COR-L47 (cell line): ENCODE measurements at regions not wholly inside any gene's neighbourhood (a gene's known extent, or its start where the extent isn't known, plus 50 kb on each side); places are given as distances from the start of the nearest gene placed in this dataset.

Experiments
- DNase-seq: peaks from one replicate; lab custom pipeline; 2025; lab: John Stamatoyannopoulos, UW

GRCh38 chr2:122114421-122114820 lies 359.0 kb downstream of the TSN start:
- no peak for DNase-seq

GRCh38 chr2:122117371-122117770 lies 361.9 kb downstream of the TSN start:
- DNase-seq = no peak

GRCh38 chr2:122129399-122129798 lies 373.9 kb downstream of the TSN start:
- DNase-seq = no peak

GRCh38 chr2:122132147-122132691 lies 376.8 kb downstream of the TSN start:
- DNase-seq = no peak

GRCh38 chr2:122135021-122135937 lies 379.8 kb downstream of the TSN start:
- DNase-seq = no peak

- peak; percentile 28 for DNase-seq
Measured at GRCh38 chr2:122136056-122136455, 380.6 kb downstream of the TSN start.

GRCh38 chr2:122138561-122138960 lies 383.1 kb downstream of the TSN start:
- DNase-seq = no peak

GRCh38 chr2:122139739-122140420 lies 384.4 kb downstream of the TSN start:
- no peak for DNase-seq

GRCh38 chr2:122144884-122145283 lies 389.4 kb downstream of the TSN start:
- no peak for DNase-seq

- peak; percentile 36 for DNase-seq
Measured at GRCh38 chr2:122145856-122146255, 390.4 kb downstream of the TSN start.

- DNase-seq = no peak
Measured at GRCh38 chr2:122148128-122148767, 392.8 kb downstream of the TSN start.

- no peak for DNase-seq
Measured at GRCh38 chr2:122150524-122151280, 395.3 kb downstream of the TSN start.

- no peak for DNase-seq
Measured at GRCh38 chr2:122152571-122152970, 397.1 kb downstream of the TSN start.

GRCh38 chr2:122156176-122156890 lies 400.9 kb downstream of the TSN start:
- no peak for DNase-seq

- no peak for DNase-seq
Measured at GRCh38 chr2:122157158-122157557, 401.7 kb downstream of the TSN start.

GRCh38 chr2:122163617-122164016 lies 408.2 kb downstream of the TSN start:
- DNase-seq = no peak

GRCh38 chr2:122164964-122165363 lies 409.5 kb downstream of the TSN start:
- DNase-seq = no peak

- DNase-seq = no peak
Measured at GRCh38 chr2:122166820-122167219, 411.4 kb downstream of the TSN start.

- no peak for DNase-seq
Measured at GRCh38 chr2:122167515-122167914, 412.1 kb downstream of the TSN start.

- no peak for DNase-seq
Measured at GRCh38 chr2:122168799-122169198, 413.3 kb downstream of the TSN start.

- DNase-seq = no peak
Measured at GRCh38 chr2:122172812-122173211, 417.4 kb downstream of the TSN start.
